ENCODE measurements at regions not wholly inside any gene's neighbourhood (a gene's known extent, or its start where the extent isn't known, plus 50 kb on each side); places are given as distances from the start of the nearest gene placed in this dataset.
"Not testable (repeated sequence)": the region's sequence is repeated elsewhere in the genome, so short reads cannot be mapped to it uniquely, and the experiment has no call there.

- not testable (repeated sequence) for TF ChIP-seq OSR1 (CRISPR knock-in tag; IDR thresholded peaks at IDR 0.05); ARNTL (CRISPR knock-in tag; IDR thresholded peaks at IDR 0.05; ENCODE audit: borderline replicate concordance, low read depth); ZNF565 (CRISPR knock-in tag; conservative IDR thresholded peaks at IDR 0.05; ENCODE audit: low read depth); TCF4 (CRISPR knock-in tag; IDR thresholded peaks at IDR 0.05; ENCODE audit: borderline replicate concordance); PATZ1 (CRISPR knock-in tag; IDR thresholded peaks at IDR 0.05; ENCODE audit: borderline replicate concordance); POU6F1 (CRISPR knock-in tag; IDR thresholded peaks at IDR 0.05; ENCODE audit: borderline replicate concordance, low read depth); PPARA (CRISPR knock-in tag; IDR thresholded peaks at IDR 0.05; ENCODE audit: borderline replicate concordance); ZFP3 (CRISPR knock-in tag; IDR thresholded peaks at IDR 0.05); GLIS3 (CRISPR knock-in tag; IDR thresholded peaks at IDR 0.05); TSHZ2 (CRISPR knock-in tag; IDR thresholded peaks at IDR 0.05); ZFP30 (CRISPR knock-in tag; IDR thresholded peaks at IDR 0.05); CSDC2 (CRISPR knock-in tag; IDR thresholded peaks at IDR 0.05); TOX (CRISPR knock-in tag; IDR thresholded peaks at IDR 0.05; ENCODE audit: borderline replicate concordance)
Observed at GRCh38 chr2:91856971-91857370, 3014.3 kb upstream of the TEKT4 start.

All from SK-N-SH treated with all-trans-retinoic acid at 6 μM for 48 hours (cell line).